Subcutaneous abdominal adipose tissue (tissue), 5 donors: ENCODE measurements at regions not wholly inside any gene's neighbourhood (a gene's known extent, or its start where the extent isn't known, plus 50 kb on each side); places are given as distances from the start of the nearest gene placed in this dataset.

Experiments
- H3K27ac ChIP-seq: one replicate; pipeline ENCODE4 v1.7.0; 2013; ENCODE audit warnings: low read depth, mild to moderate bottlenecking, inconsistent platforms, low read length, moderate library complexity
- H3K27me3 ChIP-seq, 5 donors: one replicate each; pipeline ENCODE4 v1.7.0; 2013; ENCODE audit warnings: low read length in 5 of 5, inconsistent platforms in 1 of 5; ENCODE audit not compliant: control insufficient read depth in 5 of 5, insufficient read depth in 4 of 5
- H3K36me3 ChIP-seq, 5 donors: one replicate each; pipeline ENCODE4 v1.7.0; 2013; ENCODE audit warnings: low read length in 5 of 5; ENCODE audit not compliant: control insufficient read depth in 5 of 5, insufficient read depth in 5 of 5
- H3K4me1 ChIP-seq, 5 donors: one replicate each; pipeline ENCODE4 v1.7.0; 2013; ENCODE audit warnings: low read length in 5 of 5, mild to moderate bottlenecking in 3 of 5, moderate library complexity in 1 of 5; ENCODE audit not compliant: control insufficient read depth in 5 of 5, insufficient read depth in 5 of 5
- H3K4me3 ChIP-seq, 5 donors: one replicate each; pipeline ENCODE4 v1.7.0; 2013; ENCODE audit warnings: low read length in 5 of 5, low read depth in 1 of 5
- H3K9ac ChIP-seq, 5 donors: one replicate each; pipeline ENCODE4 v1.7.0; 2013; ENCODE audit warnings: low read length in 5 of 5, mild to moderate bottlenecking in 4 of 5, moderate library complexity in 3 of 5
- H3K9me3 ChIP-seq, 5 donors: one replicate each; pipeline ENCODE4 v1.7.0; 2013; ENCODE audit warnings: low read length in 5 of 5; ENCODE audit not compliant: control insufficient read depth in 5 of 5
- donor health status: healthy.
- donor health status: healthy.
- donor health status: healthy.
- donor health status: healthy.
- donor health status: healthy.

GRCh38 chrX:9343971-9344370 lies 120.9 kb upstream of the TBL1X start:
- peaks cover 0 to 7% (median 0%) of the 10 kb centered on the region in 5 donors for H3K27me3 ChIP-seq
- no peaks in the 10 kb centered on the region for H3K9me3 ChIP-seq
- H3K4me3 ChIP-seq = no peak overlapping the region
- H3K36me3 ChIP-seq = no peaks in the 10 kb centered on the region
- H3K27ac ChIP-seq = no peak overlapping the region
- H3K4me1 ChIP-seq = peaks cover 4 to 35% (median 28%) of the 10 kb centered on the region in 5 donors
- no peak overlapping the region for H3K9ac ChIP-seq

DNA sequence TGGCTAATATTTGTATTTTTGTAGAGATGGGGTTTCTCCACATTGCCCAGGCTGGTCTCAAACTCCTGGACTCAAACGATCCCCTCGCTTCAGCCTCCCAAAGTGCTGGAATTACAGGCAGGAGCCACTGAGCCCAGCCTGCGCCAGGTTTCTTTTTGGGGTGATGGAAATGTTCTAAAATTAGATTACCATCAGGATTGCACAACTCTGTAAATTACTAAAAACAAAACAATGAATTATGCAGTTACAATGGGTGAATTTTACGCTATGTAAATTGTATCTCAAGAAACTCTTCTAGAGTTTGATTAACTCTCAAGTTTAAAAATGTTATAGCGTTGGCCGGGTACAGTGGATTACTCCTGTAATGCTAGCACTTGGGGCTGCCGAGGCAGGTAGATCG lies 118.9 kb upstream of the TBL1X start:
- Histone ChIP-seq H3K9ac (no peak overlapping the region), H3K27ac (no peak overlapping the region)

GRCh38 chrX:9349572-9350494 lies 115.0 kb upstream of the TBL1X start:
- no peaks in the 10 kb centered on the region for H3K36me3 ChIP-seq
- peaks cover 0 to 18% (median 12%) of the 10 kb centered on the region in 5 donors for H3K4me1 ChIP-seq

More for the DNA sequence above, 118.9 kb upstream of the TBL1X start:
- peaks cover 0 to 4% (median 0%) of the 10 kb centered on the region in 5 donors for H3K27me3 ChIP-seq
- H3K4me3 ChIP-seq = no peak overlapping the region
- H3K9me3 ChIP-seq = no peaks in the 10 kb centered on the region
- no peaks in the 10 kb centered on the region for H3K36me3 ChIP-seq
- peaks cover under 1 to 24% (median 16%) of the 10 kb centered on the region in 5 donors for H3K4me1 ChIP-seq

DNA sequence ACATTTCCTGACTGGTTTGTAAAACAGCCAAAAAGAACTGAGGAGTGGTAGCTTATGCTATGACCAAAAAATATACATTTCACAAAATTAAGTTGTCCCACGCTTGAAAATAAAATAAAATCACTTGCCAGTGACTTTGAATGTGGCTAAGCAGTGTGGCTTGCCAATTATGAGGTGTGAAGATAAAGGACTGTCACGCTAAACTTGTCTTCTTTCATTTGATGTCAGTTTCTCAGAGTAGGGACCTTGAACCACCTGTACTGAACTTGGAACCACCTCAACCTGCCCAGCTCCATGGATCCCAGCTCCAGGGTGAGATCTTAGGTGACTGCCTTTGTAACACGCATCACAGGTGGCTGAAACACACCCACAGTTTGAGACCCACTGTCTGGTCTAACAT lies 113.7 kb upstream of the TBL1X start:
- H3K9me3 ChIP-seq = no peaks in the 10 kb centered on the region
- no peak overlapping the region for H3K4me3 ChIP-seq
- H3K27me3 ChIP-seq = peaks cover 0 to 6% (median 0%) of the 10 kb centered on the region in 5 donors
- no peak overlapping the region for H3K27ac ChIP-seq
- no peaks in the 10 kb centered on the region for H3K36me3 ChIP-seq
- peaks cover 0 to 18% (median 12%) of the 10 kb centered on the region in 5 donors for H3K4me1 ChIP-seq
- H3K9ac ChIP-seq = no peak overlapping the region

More at GRCh38 chrX:9349572-9350494, 115.0 kb upstream of the TBL1X start:
- Histone ChIP-seq H3K9ac (no peak overlapping the region), H3K9me3 (no peaks in the 10 kb centered on the region), H3K27me3 (peaks cover 0 to 3% (median 0%) of the 10 kb centered on the region in 5 donors), H3K27ac (no peak overlapping the region), H3K4me3 (no peak overlapping the region)

GRCh38 chrX:9352243-9352642 lies 112.6 kb upstream of the TBL1X start:
- Histone ChIP-seq H3K9me3 (no peaks in the 10 kb centered on the region), H3K27ac (no peak overlapping the region), H3K9ac (no peak overlapping the region), H3K27me3 (peaks cover 0 to 6% (median 0%) of the 10 kb centered on the region in 5 donors), H3K36me3 (no peaks in the 10 kb centered on the region), H3K4me3 (no peak overlapping the region), H3K4me1 (peaks cover 0 to 18% (median 12%) of the 10 kb centered on the region in 5 donors)

GRCh38 chrX:9352694-9353411 lies 112.0 kb upstream of the TBL1X start:
- H3K9ac ChIP-seq = no peak overlapping the region
- no peaks in the 10 kb centered on the region for H3K36me3 ChIP-seq
- peaks cover 0 to 6% (median 0%) of the 10 kb centered on the region in 5 donors for H3K27me3 ChIP-seq
- no peak overlapping the region for H3K4me3 ChIP-seq
- no peak overlapping the region for H3K27ac ChIP-seq
- no peaks in the 10 kb centered on the region for H3K9me3 ChIP-seq
- peaks cover 0 to 18% (median 12%) of the 10 kb centered on the region in 5 donors for H3K4me1 ChIP-seq

DNA sequence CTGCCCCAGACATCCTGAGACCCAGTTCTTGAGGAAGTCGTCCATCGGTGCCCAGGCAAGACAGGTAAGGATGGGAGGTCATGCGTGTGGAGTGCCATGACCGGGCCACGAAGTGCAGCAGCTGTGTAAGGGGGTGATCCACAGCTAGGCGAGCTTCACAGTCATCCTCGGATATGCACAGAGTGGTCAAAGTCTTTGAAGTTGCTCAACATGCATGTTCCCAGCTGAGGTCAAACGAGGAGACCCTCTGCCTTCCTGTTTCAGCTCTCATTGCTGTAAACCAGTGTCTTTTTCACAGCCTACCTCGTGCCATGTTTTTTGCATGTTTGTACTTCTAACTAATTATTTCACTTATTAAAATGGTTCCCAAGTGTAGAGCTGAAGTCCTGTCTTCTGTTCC lies 109.9 kb upstream of the TBL1X start:
- Histone ChIP-seq H3K36me3 (no peaks in the 10 kb centered on the region), H3K4me1 (peaks cover 0 to 13% (median 9%) of the 10 kb centered on the region in 5 donors), H3K27me3 (peaks cover 0 to 6% (median 0%) of the 10 kb centered on the region in 5 donors), H3K4me3 (no peak overlapping the region), H3K27ac (no peak overlapping the region), H3K9ac (no peak overlapping the region), H3K9me3 (no peaks in the 10 kb centered on the region)

DNA sequence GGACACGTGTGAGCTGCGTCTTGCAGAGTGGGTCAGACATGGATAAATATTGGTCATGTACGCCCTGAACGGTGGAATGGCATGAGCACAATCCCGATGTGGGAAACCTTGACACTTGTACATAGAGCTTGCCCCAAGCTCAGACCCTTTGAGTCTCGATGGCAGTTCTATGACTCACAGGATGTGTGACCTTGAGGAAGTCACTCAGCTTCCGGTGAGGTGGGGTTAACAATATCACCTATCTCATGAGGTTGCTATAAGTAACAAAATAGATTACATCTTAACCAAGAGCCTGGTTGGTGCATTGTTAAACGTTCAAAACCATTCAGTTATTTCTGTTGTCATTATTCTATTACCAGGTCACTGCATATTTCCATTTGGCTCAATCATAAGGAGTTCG lies 109.1 kb upstream of the TBL1X start:
- H3K4me3 ChIP-seq = no peak overlapping the region
- H3K9ac ChIP-seq = no peak overlapping the region
- peaks cover 0 to 13% (median 9%) of the 10 kb centered on the region in 5 donors for H3K4me1 ChIP-seq
- H3K9me3 ChIP-seq = no peaks in the 10 kb centered on the region
- peaks cover 0 to 6% (median 0%) of the 10 kb centered on the region in 5 donors for H3K27me3 ChIP-seq
- H3K36me3 ChIP-seq = no peaks in the 10 kb centered on the region
- H3K27ac ChIP-seq = no peak overlapping the region

- Histone ChIP-seq H3K27me3 (peaks cover 0 to 6% (median 0%) of the 10 kb centered on the region in 5 donors), H3K4me1 (peaks cover 0 to 12% (median 9%) of the 10 kb centered on the region in 5 donors), H3K9me3 (no peaks in the 10 kb centered on the region), H3K4me3 (no peak overlapping the region), H3K9ac (no peak overlapping the region), H3K27ac (no peak overlapping the region), H3K36me3 (no peaks in the 10 kb centered on the region)
Observed at GRCh38 chrX:9356846-9357245, 108.0 kb upstream of the TBL1X start.
